PC-3 (cell line): ENCODE measurements at regions not wholly inside any gene's neighbourhood (a gene's known extent, or its start where the extent isn't known, plus 50 kb on each side); places are given as distances from the start of the nearest gene placed in this dataset.

Experiments used
- CTCF ChIP-seq: fragments of 300-600 bp; sonication (generic); conservative IDR thresholded peaks from 2 replicates; pipeline ENCODE4 v1.5.1; 2017; ENCODE audit warnings: antibody characterized with exemption, low read depth, mild to moderate bottlenecking, low read length
- EZH2 ChIP-seq: fragments of 300-600 bp; sonication (generic); IDR thresholded peaks from one replicate; pipeline ENCODE4 v1.6.1; 2017; ENCODE audit warnings: antibody characterized with exemption, mild to moderate bottlenecking, low read length; ENCODE audit not compliant: unreplicated experiment
- EZH2phosphoT487 ChIP-seq: fragments of 300-600 bp; sonication (generic); IDR thresholded peaks from 2 replicates; pipeline ENCODE4 v1.6.1; 2018; ENCODE audit warnings: mild to moderate bottlenecking, antibody characterized with exemption, low read length, borderline replicate concordance

GRCh38 chr10:125238682-125239081 is 78.3 kb upstream of the CTBP2 start:
- TF ChIP-seq CTCF (no peak), EZH2 (no peak), EZH2phosphoT487 (no peak)
